HG03159 (cell line): ENCODE measurements at regions not wholly inside any gene's neighbourhood (a gene's known extent, or its start where the extent isn't known, plus 50 kb on each side); places are given as distances from the start of the nearest gene placed in this dataset.
A peak's percentile ranks its signal among the peaks of the same experiment; 100 is the strongest.

Source experiments
- ATAC-seq: cut with Tn5 transposase; IDR thresholded peaks from one replicate; pipeline ENCODE4 v1.9.1; 2021; ENCODE audit warnings: mild to moderate bottlenecking, moderate library complexity; ENCODE audit not compliant: unreplicated experiment

DNA sequence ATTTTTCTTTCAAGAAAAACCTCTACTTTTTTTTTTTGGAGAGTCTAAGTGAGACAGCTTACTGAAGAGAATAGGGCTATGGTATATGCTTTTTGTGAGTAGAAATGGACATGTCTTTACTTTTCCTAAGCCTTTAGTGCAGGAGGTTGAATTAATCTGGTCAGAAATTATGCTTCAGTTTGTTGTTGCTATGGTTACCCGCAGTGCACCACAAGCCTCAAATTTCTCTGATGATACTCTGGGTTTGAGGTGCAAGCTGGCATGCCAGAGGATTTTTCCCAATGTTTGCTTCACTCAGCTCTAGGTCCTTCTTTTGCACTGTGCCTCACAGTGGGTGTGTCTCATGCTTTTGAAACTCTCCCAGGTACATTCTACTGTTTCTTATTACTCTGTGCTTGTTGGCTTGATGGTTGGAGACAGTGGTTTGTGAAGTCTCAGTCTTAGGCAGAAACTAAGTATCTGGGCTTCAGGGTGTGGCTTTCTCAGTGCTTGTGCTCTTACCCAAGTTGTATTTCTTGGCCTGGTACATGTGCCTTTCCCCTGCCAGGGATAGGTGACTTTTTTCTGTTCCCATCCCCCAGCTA is 278.3 kb downstream of the RBM43 start:
- ATAC-seq = no peak

DNA sequence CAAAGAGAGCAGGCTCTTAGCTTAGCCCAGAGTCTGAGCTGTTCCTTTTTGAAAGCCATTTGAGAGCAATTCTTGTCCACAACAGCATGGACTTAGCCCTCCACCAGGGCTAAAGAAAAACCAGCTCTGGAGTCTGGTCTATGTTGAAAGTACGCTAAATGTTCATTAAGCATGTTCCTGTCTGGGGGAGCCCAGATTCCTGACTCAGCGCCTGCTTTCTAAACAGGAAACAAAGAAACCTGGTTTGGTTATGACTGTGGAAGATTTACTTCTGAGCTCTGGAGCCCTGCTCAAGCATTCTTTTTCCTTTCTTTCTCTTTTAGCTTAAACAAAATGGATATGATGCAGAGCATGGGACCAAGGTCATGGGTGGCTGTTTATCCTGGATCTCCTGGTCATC is 279.8 kb downstream of the RBM43 start:
- ATAC-seq = no peak

DNA sequence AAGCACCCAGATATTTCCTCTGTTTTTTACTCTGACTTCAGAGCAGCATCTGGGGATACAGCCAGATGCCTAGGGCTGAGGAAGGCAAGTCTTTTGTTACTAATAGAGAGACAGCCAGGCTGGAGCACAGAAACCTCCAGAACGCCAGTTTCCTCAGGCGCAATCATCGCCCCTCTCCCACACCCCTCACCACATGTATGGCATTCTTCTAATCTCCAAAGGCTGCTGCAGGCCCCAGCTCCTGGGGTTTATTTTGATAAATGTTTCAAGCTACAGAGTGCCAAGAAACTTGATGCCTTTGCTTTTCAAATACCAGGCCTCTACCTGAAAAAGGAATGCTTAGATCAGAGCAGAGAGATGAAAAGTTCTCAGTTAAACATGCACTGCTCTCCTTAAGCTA is 283.6 kb downstream of the RBM43 start:
- no peak for ATAC-seq

DNA sequence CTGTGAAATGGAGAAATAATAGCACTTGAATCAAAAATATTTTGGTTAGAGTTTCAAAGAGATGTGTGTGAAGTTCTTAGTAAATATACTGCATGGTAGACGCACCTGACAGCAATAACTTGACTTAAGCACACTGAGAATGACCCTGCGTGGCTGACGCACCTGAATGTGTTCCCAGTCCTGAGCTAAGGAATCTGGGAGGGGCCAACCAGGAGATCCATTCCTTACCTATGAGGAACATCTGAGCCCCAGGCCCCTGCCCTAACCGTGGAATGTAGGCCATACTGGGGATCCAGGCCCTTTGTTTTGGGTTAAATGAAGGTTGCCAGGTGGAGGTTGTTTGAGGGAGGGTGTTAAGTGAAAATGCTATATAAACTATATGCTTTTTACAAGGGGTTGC is 284.4 kb downstream of the RBM43 start:
- no peak for ATAC-seq

DNA sequence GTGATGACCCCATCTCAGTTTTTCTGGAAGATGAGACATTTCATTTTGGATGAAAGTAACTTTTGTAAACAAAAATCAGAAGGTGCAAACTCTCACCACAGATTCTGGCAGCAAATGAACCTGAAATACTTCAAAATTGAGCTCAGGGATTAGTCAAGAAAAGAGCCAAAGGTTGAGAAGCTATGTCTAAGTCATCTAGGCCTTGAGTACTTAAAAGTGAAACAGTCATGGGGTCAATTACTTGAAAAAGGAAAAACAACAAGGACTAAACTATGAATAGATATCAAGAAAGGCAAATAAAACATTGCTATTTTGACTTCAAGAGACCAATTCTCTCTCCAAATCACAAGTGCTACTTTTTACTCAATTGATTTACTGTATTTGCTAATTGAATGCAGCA is 285.1 kb downstream of the RBM43 start:
- ATAC-seq = no peak

DNA sequence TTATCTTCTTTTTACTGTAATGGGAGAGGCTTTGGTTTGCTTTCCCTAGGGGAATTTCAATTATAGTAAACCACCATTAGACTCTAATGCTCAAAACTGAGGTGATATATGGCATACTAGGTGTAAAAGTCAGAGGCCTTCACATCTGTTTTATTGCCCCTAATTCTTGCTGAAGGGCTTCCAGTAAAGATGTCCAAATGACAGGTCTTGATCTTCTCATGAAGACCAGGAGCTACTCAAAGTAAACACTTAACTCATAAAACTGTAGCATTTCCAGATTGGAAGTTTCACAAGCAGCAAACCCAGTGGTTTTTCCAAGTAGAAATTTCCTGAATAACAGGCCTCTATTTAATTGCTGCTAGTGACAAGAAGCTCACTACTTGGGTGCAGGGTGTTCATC is 286.8 kb downstream of the RBM43 start:
- ATAC-seq = no peak

DNA sequence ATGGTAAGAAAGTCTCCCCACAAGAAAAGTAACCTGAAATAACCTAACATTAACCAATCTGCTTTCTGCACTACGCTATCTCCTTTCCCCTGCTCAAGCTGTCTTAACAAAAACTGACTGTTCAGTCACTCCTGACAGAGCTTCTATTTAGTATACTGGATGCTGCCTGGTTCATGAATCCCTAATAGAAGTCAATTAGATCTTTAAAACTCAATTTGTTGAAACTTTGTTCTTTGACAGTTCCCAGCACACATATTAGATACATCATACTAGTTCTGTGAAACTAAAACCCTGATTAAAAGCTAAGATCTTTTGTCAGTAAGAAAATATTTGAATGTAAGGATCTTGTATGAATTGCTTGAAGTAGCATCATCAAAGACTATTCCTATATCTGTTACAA is 287.4 kb downstream of the RBM43 start:
- ATAC-seq = no peak

DNA sequence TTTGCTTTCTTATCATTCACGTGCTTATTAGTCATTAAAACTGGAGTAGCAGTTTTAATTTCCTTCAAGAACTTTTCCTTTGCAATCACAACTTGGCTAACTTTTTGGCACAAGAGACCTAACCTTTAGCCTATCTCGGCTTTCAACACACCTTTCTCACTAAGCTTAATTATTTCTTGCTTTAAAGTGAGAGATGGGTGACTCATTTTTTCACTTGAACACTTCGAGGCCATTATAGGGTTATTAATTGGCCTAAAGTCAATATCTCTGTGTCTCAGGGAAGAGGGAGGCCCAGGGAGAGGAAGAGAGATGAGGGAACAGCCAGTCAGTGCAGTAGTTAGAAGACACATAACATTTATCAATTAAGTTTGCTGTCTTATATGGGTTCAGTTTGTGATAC is 289.8 kb downstream of the RBM43 start:
- no peak for ATAC-seq

DNA sequence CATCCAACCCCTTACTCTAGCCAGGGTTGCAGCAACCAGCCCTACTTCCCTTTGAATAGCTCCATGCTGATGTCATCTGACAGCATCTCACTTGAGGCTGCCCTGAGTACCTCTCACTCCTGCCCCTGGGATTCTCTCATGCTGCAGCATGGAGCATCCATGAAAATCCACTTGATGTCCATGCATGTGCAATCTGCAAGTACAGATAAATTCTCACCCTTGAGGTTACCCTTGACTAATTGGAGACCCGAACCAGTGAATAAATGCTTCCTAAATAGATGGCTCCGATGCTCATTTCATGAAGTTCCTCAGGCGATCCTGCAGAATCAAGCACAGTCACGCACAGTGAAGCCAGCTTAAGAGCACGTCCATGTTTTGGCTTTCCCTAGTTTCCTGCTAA is 298.3 kb downstream of the RBM43 start:
- ATAC-seq = no peak

DNA sequence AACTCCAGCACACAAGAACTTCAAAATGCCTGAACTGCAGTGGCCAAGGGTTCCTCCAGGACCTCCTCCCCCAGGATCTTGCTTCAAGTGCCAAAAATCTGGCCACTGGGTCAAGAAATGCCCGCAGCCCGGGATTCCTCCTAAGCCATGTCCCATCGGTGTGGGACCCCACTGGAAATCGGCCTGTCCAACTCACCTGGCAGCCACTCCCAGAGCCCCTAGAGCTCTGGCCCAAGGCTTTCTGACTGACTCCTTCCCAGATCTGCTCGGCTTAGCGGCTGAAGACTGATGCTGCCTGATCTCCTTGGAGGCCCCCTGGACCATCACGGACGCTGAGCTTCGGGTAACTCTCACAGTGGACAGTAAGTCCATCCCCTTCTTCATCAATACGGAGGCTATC is 306.4 kb downstream of the RBM43 start:
- no peak for ATAC-seq

DNA sequence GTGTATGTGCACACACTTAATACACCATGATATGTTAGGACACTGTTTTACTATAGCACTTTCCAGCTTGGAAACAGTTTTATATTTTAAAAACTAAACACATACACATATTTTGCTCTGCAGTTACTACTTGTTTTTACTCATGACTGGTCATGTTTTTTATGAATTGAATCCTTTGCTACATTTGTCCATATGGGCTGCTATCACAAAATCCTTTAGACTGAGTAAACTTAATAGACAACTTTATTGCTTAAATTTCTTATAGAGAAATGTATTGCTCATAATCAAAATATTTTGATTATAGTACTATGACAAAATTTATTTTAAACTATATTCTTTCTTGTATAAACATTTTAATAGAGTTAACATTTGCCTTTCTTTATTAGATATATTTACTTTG is 314.8 kb downstream of the RBM43 start:
- ATAC-seq = no peak

DNA sequence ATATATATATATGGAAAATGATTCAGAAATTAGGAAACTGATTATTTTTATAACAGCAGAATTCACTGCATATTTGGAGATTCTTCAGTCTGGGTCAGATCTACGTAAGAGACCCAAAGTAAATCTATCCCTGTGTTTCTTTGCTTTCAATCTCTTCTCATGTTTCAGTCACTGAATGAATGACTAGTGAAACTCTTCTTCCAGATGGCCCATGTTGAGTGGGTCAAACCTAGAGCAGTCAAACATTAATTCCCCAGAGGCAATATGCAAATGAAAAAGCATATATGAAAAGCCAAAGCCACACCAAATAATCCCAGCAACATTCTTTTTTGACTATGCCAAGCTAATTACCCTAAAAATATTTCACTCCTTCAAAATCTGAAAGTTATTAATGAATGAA is 317.3 kb downstream of the RBM43 start:
- peak; percentile 68 for ATAC-seq

DNA sequence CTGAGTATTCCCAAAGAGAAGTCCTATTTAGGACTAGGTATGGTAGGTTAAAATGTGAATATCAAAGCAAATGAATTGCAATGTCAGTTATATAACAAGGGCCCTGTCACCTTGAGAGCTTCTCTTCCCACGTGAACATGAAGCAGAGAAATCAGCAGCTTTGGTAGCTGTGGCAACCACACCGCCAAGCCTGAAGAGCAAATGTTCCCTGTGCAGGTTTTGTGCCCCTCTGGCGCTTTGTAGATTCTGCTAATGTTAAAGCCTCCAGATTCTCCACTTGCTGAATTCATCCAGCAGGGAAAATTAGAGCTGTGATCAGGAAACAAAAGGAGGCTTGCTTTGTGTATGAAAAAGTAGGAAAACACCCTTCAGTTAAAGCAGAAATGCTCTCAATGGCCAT is 322.6 kb downstream of the RBM43 start:
- no peak for ATAC-seq

DNA sequence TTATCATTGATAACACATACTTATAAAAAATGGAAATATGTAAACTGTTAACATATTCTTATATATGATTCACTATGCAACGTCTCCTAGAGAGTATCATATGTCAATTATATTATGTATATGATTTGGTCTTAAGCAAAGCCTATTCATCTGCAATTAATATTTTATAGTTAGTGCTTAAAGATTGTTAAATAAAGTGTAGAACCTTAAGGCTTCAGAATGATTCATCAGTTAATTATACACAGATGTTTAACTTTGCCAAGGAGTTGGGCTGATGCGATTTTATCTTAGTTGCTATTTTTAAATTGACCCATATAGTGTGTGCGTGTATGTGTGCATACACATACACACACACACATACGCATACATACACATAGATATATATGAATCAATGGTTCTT is 323.1 kb downstream of the RBM43 start:
- no peak for ATAC-seq

DNA sequence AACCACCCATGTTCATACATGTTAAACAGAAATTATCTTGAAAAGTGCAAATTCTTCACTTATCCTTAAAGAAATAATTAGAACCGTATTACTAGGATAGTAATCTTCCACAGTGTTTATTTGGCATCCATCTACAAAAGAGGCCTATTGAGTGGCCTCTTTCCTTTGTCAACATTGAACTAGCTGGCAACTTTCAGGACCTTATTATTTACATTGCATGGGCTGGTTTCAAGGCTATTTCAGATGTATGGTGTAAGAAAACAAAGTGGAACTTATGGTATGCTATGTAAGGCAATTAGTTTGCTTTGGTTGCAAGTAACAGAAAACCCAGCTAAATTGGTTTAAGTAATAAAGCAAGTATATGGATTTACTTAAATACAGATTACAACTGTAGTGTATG is 324.6 kb downstream of the RBM43 start:
- no peak for ATAC-seq

DNA sequence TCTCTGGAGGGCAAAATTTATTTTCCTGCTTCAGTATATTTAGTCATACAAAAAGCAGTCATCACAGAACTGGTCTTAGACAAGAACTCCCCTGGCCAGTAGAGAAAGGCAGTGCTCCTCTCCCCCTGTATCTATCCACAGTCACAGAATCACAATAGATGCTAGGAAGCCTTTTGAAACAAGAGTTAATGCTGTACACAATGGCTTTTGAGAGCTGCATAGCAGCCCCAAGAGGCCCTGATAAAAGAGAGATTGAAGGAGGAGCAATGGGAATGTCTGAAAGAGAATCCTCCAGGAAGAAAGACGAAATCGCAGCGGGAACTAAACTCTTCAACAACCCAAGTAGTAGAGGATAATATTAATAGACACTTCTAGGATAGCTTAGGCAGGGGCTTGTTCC is 330.2 kb downstream of the RBM43 start:
- ATAC-seq = no peak

DNA sequence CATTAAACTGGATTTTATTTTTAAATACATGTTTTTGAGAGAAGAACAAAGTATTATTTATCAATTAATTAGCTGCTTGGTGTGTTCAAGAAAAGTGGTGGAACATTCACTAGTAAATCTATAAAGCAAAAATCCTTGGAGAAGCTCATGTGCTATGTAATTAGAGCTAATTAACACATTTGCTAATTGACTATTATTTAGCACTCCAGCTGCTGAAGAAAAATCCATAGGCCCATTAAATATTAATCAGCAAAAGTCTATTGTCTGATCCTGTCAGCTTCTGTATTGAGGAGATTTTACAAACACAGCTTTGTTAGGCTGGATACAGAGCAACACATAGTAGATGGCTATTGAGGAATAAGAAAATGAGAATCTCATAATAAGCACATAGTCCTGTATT is 336.1 kb downstream of the RBM43 start:
- no peak for ATAC-seq

DNA sequence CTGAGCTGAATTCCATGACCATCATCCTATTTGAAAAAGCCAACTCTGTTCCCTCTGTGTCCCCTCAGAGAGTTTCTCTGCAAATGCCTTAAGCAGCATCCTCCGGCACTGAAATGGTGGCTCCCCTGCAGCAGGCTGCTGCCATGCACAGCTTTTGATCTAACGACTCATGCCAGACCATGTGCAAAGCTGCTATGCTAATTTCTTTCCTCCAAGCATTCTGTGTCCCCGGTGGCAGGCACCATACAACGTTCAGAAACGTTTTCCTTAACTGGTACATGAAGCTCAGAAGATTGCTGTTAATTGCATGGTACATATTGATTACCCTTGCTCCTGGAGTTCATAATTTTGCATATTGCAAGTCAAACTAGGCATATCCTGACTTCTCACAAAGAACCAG is 336.8 kb downstream of the RBM43 start:
- ATAC-seq = no peak

DNA sequence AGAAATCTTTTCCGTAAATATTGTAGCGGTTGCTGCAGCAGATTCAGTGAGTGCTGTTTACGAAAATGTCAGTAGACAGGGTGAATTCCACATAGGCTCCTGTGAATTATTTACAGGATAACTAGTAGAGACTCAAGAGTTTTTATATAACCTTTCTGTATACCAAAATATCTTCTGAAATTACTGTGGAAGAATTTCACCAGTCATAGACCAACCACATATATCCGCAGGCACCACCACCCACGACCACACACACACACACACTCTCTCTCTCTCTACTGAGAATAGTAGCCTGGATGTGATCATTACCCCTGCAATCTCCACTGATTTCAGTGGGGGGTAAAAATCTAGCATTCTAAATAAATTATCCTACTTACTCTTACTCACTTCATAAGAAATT is 341.8 kb downstream of the RBM43 start:
- ATAC-seq = no peak

DNA sequence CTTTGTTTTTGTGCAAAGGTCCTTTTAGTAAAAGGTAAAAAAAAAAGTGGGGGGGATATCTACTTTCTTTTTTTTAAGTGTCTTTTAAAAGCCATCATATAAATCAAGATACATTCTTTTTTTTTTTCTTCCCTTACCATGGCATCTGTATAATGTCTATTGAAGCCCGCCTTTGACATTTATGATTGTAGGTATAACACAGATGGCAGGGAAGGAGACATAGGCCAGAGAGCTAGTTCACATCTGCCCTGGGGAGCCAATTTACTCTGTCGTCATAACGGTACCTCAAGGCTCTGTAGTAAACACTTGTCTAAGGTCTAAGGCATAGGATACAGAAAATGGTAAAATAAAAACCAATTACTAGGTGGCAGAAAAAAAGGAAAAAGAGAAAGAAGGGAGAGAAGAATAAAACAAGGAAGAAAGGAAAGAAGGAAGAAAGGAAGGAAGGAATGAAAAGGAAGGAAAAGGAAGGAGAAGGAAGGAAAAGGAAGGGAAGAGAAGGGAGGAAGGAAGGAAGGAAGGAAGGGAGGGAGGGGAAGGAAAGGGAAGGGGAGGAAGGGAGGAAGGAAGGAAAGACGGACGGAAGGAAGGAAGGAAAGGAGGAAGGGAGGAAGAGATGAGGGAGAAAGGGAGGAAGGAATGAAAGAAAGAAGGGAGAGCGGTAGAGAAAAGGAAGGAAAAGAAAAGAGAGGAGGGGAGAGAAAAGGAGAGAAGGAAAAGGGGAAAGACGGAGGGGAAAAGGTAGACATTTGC is 343.5 kb downstream of the RBM43 start:
- ATAC-seq = no peak

DNA sequence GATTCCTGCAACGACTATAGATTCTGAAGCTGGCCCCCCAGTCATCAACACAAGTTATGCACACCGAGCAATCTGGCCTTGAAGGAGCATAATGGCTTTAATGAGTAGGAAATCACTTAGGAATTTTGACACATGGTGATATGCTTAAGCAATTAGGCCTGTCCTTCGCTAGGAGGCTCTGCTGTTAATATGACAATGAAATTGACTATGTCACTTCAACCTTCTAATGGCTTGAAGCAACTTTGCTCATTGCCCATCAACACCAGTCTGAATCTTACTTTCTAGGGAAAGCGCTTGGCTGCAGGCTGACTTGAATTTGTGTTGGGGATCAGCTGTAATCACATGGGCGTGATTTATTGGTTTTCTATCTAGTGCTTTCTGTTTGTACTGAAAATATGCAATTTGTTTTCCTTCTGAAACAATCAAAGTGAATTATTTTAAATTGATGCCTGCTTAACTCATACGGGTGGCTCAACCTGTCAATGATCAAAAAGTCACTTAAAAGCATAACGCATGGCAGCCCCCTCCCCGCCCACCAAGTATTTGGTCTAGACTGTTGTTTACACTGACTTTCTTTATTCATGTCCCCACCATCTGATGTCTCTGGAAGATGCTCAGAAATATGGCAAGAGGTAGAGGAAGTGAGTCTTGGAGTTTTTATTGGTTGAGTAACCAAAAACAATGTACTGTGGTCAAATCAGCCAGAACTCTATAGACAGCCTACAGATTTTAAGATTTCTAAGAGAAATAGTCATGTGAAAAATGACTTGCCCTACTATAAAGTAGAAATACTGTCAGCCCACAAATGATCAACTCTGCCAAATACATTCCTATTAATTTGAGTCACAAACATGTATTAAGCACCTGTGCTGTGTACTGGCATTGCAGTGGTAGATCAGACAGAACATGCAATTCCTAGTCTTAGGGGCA is 344.9 kb downstream of the RBM43 start:
- no peak for ATAC-seq

DNA sequence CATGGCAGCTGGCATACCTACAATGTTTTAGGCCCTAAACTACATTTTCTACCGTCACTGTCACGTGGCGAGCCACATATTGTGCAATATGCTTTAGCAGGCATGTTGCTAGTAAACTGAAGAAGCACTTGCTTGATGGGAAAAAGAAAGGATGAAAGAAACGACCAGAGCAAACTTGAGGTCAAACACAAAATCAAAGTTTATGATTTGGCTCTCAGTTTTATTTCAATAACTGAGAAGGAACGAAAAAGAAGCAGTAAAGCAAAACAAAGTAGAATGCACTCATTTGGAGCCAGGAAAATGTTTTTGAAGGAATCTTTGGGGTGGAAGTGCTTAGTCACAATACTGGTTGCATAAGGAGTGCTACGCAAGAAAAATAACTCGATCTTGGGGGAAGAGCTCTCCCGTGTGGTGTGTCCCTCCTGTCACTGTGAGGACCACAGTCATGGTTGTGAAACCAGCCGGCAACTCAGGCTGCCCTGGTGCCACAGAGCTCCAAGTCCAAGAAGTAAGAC is 349.8 kb downstream of the RBM43 start:
- ATAC-seq = no peak
